GM12873 (cell line): ENCODE measurements at regions not wholly inside any gene's neighbourhood (a gene's known extent, or its start where the extent isn't known, plus 50 kb on each side); places are given as distances from the start of the nearest gene placed in this dataset.

Experiments used
- TF ChIP-seq, protein P1 (sequence below): IDR thresholded peaks from 2 replicates; pipeline ENCODE4 v1.5.1; 2012; ENCODE audit warnings: low read depth, mild to moderate bottlenecking, moderate library complexity, low read length, control low read depth; ENCODE audit not compliant: insufficient read depth; ENCODE audit errors: missing control alignments

DNA sequence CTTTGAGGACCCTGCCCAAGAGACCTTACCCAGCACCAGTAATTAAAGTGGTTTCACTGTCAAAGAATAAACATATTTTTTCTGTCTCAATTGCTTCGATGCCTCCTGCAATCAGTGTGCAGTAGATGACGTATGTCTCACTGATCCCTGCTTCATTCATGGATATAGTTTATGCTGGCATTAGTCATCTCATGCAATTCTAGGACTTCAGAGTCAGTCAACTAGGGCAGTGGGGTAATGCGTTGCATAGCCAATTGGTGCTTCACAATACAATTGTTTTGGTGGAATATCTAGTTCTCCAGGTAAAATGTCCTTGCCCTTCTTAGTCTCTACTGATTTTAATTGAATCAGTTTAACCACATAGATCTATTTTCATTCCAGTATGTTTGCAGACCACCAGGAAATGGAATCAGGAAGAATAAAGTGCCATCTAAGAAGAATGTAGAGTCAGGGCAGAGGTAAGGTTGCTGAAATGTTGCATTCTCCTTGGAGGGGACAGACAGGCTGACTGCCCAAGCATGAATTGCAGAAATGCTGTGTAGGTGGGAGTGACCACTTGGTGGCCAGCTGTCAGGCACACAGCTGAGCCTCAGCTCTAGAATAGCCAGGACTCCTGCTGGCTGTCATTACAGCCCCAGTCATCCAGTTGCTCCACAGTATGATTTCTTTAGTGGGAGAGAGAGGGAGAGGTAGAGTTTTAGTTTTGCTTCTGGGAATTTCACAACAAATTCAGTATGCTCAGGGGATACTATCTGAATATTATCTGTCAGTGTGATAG lies 73.5 kb upstream of the MEGF10 start:
- TF ChIP-seq, protein P1, sequence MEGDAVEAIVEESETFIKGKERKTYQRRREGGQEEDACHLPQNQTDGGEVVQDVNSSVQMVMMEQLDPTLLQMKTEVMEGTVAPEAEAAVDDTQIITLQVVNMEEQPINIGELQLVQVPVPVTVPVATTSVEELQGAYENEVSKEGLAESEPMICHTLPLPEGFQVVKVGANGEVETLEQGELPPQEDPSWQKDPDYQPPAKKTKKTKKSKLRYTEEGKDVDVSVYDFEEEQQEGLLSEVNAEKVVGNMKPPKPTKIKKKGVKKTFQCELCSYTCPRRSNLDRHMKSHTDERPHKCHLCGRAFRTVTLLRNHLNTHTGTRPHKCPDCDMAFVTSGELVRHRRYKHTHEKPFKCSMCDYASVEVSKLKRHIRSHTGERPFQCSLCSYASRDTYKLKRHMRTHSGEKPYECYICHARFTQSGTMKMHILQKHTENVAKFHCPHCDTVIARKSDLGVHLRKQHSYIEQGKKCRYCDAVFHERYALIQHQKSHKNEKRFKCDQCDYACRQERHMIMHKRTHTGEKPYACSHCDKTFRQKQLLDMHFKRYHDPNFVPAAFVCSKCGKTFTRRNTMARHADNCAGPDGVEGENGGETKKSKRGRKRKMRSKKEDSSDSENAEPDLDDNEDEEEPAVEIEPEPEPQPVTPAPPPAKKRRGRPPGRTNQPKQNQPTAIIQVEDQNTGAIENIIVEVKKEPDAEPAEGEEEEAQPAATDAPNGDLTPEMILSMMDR: no peak

DNA sequence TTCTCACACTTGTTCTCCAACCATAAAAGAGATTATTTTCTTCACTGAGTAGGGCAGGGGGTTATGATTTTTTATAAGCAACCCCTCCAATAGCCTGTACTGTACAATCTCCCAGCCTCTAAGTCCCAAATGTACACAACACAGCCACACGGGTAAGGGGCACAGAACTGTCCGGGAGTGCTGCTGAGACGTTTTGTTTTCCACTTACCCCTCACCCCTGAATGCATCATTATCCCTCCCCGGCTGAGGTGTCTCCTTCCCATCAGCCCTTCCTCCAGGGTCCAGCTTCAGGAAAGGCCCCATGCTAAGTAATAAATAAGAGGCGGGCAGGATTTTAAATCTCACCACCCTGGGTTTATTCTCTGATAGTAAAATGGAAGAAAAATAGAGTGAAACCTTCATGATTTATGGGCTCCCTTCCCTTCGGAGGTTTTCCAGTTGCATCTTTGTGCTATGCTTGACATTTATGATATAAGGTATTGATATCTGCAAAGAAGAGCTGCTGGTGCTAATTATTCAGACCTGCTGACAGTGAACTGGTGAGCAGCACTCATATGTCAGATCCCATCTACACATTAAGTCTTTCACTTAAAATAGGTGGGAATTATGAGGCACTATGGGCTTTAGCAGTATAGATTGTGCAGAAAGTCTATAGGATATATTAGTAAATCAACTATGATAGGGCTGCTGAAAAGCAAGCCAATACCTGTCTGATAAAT lies 67.2 kb upstream of the MEGF10 start:
- TF ChIP-seq, protein P1: no peak

DNA sequence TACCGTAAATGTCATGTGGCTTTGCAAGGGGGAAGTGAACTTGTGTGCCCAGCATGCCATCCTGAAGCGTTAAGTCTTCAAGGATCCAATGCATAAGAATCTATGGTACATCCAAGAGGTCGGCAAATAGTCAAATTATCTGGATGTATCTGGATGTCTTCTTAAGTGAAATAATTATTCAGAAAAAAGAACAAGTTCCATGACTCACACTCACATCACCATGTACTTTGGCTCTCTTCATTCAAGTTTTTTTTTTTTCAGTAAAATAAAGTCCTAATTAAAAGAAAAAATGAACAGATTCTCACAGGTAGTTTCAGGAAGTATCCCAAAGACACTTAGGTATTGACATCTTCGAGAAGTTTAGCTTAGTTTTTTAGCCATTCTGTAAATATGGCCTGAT lies 62.7 kb upstream of the MEGF10 start:
- TF ChIP-seq, protein P1: no peak

DNA sequence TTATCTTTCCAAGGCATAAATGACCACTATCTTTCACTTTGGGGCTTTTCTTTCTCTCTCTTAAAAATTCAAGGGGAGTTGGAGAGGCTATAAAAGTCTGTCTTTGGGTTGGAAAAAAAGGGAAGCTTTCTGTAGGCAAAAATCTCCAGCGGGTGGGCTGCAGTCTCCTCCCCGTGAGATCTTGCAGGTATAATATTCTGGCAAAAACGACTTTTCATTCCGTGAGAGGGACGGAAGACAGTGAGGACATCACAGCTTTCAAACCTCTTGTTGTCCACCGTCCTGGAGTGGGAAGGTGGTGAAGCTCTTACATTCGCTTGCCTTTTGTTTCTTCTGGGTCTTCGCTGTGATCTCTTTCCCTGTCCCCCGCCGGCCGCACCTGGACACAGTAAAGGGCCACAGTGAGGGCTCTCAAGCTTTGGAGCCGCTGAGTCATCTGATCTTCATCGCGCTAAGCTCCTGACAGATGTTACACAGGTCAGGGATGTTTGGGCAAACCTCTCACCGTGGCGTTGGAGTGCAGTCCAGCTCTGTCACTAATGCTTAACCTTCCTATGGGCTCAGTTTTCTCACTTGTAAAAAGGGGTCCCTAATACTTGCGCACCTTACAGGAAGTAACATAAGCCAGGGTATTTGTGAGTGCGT lies 61.9 kb upstream of the MEGF10 start:
- TF ChIP-seq, protein P1: no peak

DNA sequence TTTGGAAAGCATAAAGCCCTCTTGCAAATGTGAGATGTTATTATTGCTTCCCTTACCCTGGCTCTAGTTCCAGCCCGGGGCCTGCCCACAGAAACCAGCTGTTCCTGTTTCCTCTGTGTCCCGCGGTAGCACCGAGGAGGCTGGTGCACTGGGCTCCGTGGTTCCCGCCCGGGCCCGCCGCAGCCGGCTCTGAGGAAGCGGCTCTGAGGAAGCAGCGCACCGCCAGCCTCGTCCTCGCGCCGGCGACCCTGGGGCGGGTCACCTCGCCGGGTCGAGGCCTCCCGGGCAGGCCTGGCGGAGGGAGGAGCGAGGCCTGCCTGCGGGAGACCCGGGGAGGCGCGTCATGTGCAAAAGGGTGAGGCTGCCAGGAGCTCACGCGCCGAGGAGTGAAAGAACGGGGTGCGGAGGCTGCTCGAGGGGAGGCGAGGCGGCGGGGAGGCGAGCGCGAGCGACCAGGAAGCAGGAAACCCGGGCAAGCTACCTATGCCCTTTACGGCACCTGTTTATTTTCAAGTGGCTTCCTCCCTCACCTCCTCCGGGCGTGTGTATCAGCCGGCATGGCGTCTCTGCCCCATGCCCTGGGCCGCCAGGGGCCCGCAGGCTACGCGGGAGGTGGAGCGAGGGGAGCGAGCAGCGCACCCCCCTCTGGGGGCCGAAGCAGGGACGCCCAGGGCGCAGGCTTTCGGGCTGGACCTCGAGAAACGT lies 61.3 kb upstream of the MEGF10 start:
- TF ChIP-seq, protein P1: peak; percentile 24

DNA sequence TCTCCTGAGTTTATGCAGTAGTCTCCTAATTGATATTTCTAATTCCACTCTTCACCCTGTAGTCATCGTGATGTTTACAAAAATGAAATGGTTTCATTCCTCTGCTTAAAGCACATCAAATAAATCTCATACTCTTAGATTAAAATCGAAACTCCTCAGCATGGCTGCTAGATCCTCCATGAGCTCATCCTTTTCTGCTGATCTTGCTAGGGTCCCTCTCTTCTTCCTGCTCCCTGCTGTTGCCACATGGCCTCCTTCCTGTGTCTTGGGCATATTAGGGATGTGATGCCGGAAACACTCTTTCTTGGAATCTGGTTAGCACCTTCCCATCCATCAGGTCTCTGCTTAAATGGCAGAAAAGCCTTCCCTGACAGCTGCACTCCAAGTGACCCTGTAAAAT lies 59.5 kb upstream of the MEGF10 start:
- TF ChIP-seq, protein P1: no peak

DNA sequence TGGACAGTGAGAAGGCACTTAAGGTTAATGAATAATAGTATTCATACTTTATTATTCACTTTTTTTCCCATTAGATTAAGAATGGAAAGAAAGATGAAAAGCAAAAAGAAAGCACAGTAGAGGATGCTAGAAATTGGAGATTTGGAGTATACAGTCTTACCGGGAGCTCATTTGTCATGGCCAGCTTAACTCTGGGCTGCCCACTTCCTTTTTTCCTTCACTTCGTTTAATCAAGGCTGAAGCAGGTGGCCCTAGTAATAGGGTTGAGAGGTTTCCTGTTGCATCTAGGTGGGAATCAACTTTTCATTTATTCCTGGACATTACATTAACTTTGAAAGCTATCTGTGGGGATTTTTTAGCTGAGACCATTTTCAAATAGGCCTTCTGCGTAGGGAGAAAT lies 57.0 kb upstream of the MEGF10 start:
- TF ChIP-seq, protein P1: no peak
